ENCODE measurements at regions not wholly inside any gene's neighbourhood (a gene's known extent, or its start where the extent isn't known, plus 50 kb on each side); places are given as distances from the start of the nearest gene placed in this dataset.

DNA sequence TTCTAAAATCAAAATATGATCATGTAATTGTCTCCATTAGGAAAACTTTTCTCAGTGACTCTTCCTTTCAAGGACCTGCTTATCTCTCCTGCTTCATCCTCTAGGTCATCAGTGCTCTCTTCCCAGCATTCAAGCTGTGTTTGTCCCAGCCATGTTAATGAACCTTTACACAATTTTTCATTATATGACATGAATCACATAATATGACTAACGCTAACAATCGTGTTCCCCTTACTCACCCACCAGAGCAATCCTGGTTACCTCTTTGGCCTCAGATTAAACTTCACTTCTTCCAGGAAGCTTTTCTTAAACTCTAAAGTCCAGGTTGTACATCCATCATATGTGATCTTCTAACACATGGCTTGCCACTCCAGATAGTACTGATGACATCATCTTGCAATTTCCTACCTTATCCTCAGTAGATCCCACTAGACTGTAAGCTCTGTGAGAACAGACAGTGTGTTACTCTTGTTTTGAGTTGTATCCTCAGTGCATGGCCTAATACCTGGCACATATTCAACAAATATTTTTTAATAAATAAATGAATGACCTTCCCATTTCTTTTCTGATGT, 882.9 kb upstream of the ZEB2 start:
- Histone ChIP-seq H2BK5ac (ENCODE audit: insufficient read length, low read length) (no peak overlapping the region), H4K5ac (ENCODE audit: insufficient read length, low read depth, low read length) (no peak overlapping the region), H3K23me2 (ENCODE audit: insufficient read length, low read depth, low read length, poor library complexity, severe bottlenecking) (no peaks in the 10 kb centered on the region), H3K23ac (ENCODE audit: insufficient read length, low read depth, low read length) (no peak overlapping the region), H3K27ac (ENCODE audit: insufficient read length, low read depth, low read length) (no peak overlapping the region), H2AFZ (ENCODE audit: low read length) (no peak overlapping the region), H3K4ac (ENCODE audit: low read depth, low read length) (no peak overlapping the region), H2BK12ac (ENCODE audit: insufficient read length, low read depth, low read length) (no peak overlapping the region), H2BK15ac (ENCODE audit: low read depth, low read length) (no peak overlapping the region), H3K18ac (ENCODE audit: insufficient read length, low read depth, low read length) (no peak overlapping the region), H4K20me1 (ENCODE audit: control insufficient read depth, insufficient read depth, insufficient read length) (no peaks in the 10 kb centered on the region), H4K8ac (replicated peaks; ENCODE audit: insufficient read length, low read depth, low read length) (no peak overlapping the region), H4K91ac (ENCODE audit: insufficient read length, low read depth, low read length) (no peak overlapping the region), H3T11ph (ENCODE audit: low read length) (no peak overlapping the region), H3K79me1 (ENCODE audit: insufficient read depth, low read depth, low read length, poor library complexity, severe bottlenecking) (no peaks in the 10 kb centered on the region), H3K4me1 (ENCODE audit: insufficient read depth, low read length) (no peaks in the 10 kb centered on the region), H3K4me2 (ENCODE audit: insufficient read depth, insufficient read length, low read length) (no peak overlapping the region), H2BK120ac (ENCODE audit: low read depth, low read length, poor library complexity, severe bottlenecking) (no peak overlapping the region), H3K79me2 (ENCODE audit: insufficient read depth, low read length) (no peaks in the 10 kb centered on the region), H3K14ac (ENCODE audit: insufficient read depth, low read length) (no peak overlapping the region), H3K9ac (ENCODE audit: extremely low read depth, insufficient read length, low read length) (no peak overlapping the region), H3K27me3 (ENCODE audit: insufficient read depth, low read length) (no peaks in the 10 kb centered on the region), H2AK5ac (ENCODE audit: insufficient read length, low read length) (no peak overlapping the region), H3K9me3 (ENCODE audit: control insufficient read depth, low read depth, low read length) (no peaks in the 10 kb centered on the region), H2BK20ac (ENCODE audit: low read depth, low read length, poor library complexity, severe bottlenecking) (no peak overlapping the region), H3K56ac (ENCODE audit: insufficient read length, low read depth, low read length) (no peak overlapping the region)
- no peak for DNase-seq
- Mint-ChIP-seq H3K4me3 (no peak overlapping the region), H3K4me1 (no peaks in the 10 kb centered on the region), H3K27ac (no peak overlapping the region), H3K36me3 (ENCODE audit: insufficient read depth in 1 of 3, low read depth in 3 of 3) (no peaks in the 10 kb centered on the region), H3K27me3 (ENCODE audit: low read depth) (no peaks in the 10 kb centered on the region), H3K9me3 (no peaks in the 10 kb centered on the region)
- TF ChIP-seq, protein P1, sequence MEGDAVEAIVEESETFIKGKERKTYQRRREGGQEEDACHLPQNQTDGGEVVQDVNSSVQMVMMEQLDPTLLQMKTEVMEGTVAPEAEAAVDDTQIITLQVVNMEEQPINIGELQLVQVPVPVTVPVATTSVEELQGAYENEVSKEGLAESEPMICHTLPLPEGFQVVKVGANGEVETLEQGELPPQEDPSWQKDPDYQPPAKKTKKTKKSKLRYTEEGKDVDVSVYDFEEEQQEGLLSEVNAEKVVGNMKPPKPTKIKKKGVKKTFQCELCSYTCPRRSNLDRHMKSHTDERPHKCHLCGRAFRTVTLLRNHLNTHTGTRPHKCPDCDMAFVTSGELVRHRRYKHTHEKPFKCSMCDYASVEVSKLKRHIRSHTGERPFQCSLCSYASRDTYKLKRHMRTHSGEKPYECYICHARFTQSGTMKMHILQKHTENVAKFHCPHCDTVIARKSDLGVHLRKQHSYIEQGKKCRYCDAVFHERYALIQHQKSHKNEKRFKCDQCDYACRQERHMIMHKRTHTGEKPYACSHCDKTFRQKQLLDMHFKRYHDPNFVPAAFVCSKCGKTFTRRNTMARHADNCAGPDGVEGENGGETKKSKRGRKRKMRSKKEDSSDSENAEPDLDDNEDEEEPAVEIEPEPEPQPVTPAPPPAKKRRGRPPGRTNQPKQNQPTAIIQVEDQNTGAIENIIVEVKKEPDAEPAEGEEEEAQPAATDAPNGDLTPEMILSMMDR (conservative IDR thresholded peaks at IDR 0.05) = no peak
- WGBS (ENCODE audit: extremely low coverage, insufficient read length, low lambda C conversion rate) = no CpG with 5 or more reads among the region's 2 CpGs
